ENCODE measurements at regions not wholly inside any gene's neighbourhood (a gene's known extent, or its start where the extent isn't known, plus 50 kb on each side); places are given as distances from the start of the nearest gene placed in this dataset.

- H3K4me1 Mint-ChIP-seq, result no peaks in the 10 kb centered on the region
- DNase-seq, result no peak
- H3K36me3 Mint-ChIP-seq (ENCODE audit: low read depth), result no peaks in the 10 kb centered on the region
- ChIA-PET CTCF (no interaction called here), POLR2A (no interaction called here)
- no peaks in the 10 kb centered on the region for H3K27me3 Mint-ChIP-seq
- no peak overlapping the region for H3K4me3 Mint-ChIP-seq
- H3K9me3 Mint-ChIP-seq, result no peaks in the 10 kb centered on the region
- H3K27ac Mint-ChIP-seq, result no peak overlapping the region
Measured at GRCh38 chr2:217260441-217261115, 400.7 kb upstream of the TNP1 start.

- Mint-ChIP-seq H3K27me3 (peaks cover 2% of the 10 kb centered on the region), H3K4me3 (no peak overlapping the region), H3K9me3 (no peaks in the 10 kb centered on the region), H3K27ac (no peak overlapping the region), H3K4me1 (no peaks in the 10 kb centered on the region), H3K36me3 (ENCODE audit: low read depth) (no peaks in the 10 kb centered on the region)
- DNase-seq, result no peak
- POLR2A ChIA-PET, result no interaction called here
- CTCF ChIA-PET, result no interaction called here
Measured at GRCh38 chr2:217258170-217258569, 398.3 kb upstream of the TNP1 start.

GRCh38 chr2:217256251-217256650 is 396.4 kb upstream of the TNP1 start:
- DNase-seq, result no peak
- no peaks in the 10 kb centered on the region for H3K9me3 Mint-ChIP-seq
- H3K4me3 Mint-ChIP-seq, result no peak overlapping the region
- no peaks in the 10 kb centered on the region for H3K4me1 Mint-ChIP-seq
- POLR2A ChIA-PET, result no interaction called here
- CTCF ChIA-PET, result no interaction called here
- no peak overlapping the region for H3K27ac Mint-ChIP-seq
- H3K36me3 Mint-ChIP-seq (ENCODE audit: low read depth), result no peaks in the 10 kb centered on the region
- peaks cover 2% of the 10 kb centered on the region for H3K27me3 Mint-ChIP-seq

GRCh38 chr2:217254111-217254510 is 394.2 kb upstream of the TNP1 start:
- Mint-ChIP-seq H3K4me1 (no peaks in the 10 kb centered on the region), H3K27ac (no peak overlapping the region), H3K4me3 (no peak overlapping the region), H3K27me3 (peaks cover 2% of the 10 kb centered on the region), H3K9me3 (no peaks in the 10 kb centered on the region), H3K36me3 (ENCODE audit: low read depth) (no peaks in the 10 kb centered on the region)
- CTCF ChIA-PET, result no interaction called here
- no peak for DNase-seq
- POLR2A ChIA-PET, result no interaction called here

GRCh38 chr2:217252181-217252580 is 392.3 kb upstream of the TNP1 start:
- Mint-ChIP-seq H3K9me3 (no peaks in the 10 kb centered on the region), H3K4me3 (no peak overlapping the region), H3K27me3 (peaks cover 3% of the 10 kb centered on the region), H3K4me1 (no peaks in the 10 kb centered on the region), H3K36me3 (ENCODE audit: low read depth) (no peaks in the 10 kb centered on the region), H3K27ac (no peak overlapping the region)
- CTCF ChIA-PET, result no interaction called here
- POLR2A ChIA-PET, result no interaction called here
- DNase-seq, result no peak

- Mint-ChIP-seq H3K4me3 (no peak overlapping the region), H3K27ac (no peak overlapping the region), H3K4me1 (no peaks in the 10 kb centered on the region), H3K9me3 (no peaks in the 10 kb centered on the region), H3K27me3 (peaks cover 3% of the 10 kb centered on the region), H3K36me3 (ENCODE audit: low read depth) (no peaks in the 10 kb centered on the region)
- CTCF ChIA-PET, result no interaction called here
- POLR2A ChIA-PET, result no interaction called here
- no peak for DNase-seq
Measured at GRCh38 chr2:217250013-217250524, 390.2 kb upstream of the TNP1 start.

GRCh38 chr2:217249121-217250012 is 389.5 kb upstream of the TNP1 start:
- ChIA-PET POLR2A (no interaction called here), CTCF (no interaction called here)
- peaks cover 3% of the 10 kb centered on the region for H3K27me3 Mint-ChIP-seq
- H3K36me3 Mint-ChIP-seq (ENCODE audit: low read depth), result no peaks in the 10 kb centered on the region
- H3K4me3 Mint-ChIP-seq, result no peak overlapping the region
- no peaks in the 10 kb centered on the region for H3K4me1 Mint-ChIP-seq
- H3K9me3 Mint-ChIP-seq, result no peaks in the 10 kb centered on the region
- no peak for DNase-seq
- H3K27ac Mint-ChIP-seq, result no peak overlapping the region

GRCh38 chr2:217248312-217248935 is 388.6 kb upstream of the TNP1 start:
- ChIA-PET CTCF (no interaction called here), POLR2A (no interaction called here)
- no peaks in the 10 kb centered on the region for H3K4me1 Mint-ChIP-seq
- H3K27ac Mint-ChIP-seq, result no peak overlapping the region
- no peak overlapping the region for H3K4me3 Mint-ChIP-seq
- DNase-seq, result no peak
- peaks cover 7% of the 10 kb centered on the region for H3K27me3 Mint-ChIP-seq
- H3K36me3 Mint-ChIP-seq (ENCODE audit: low read depth), result no peaks in the 10 kb centered on the region
- H3K9me3 Mint-ChIP-seq, result peaks cover 2% of the 10 kb centered on the region

GRCh38 chr2:217247476-217247875 is 387.6 kb upstream of the TNP1 start:
- no peaks in the 10 kb centered on the region for H3K4me1 Mint-ChIP-seq
- no peak overlapping the region for H3K27ac Mint-ChIP-seq
- H3K36me3 Mint-ChIP-seq (ENCODE audit: low read depth), result no peaks in the 10 kb centered on the region
- H3K27me3 Mint-ChIP-seq, result peaks cover 7% of the 10 kb centered on the region
- ChIA-PET CTCF (no interaction called here), POLR2A (no interaction called here)
- H3K4me3 Mint-ChIP-seq, result no peak overlapping the region
- DNase-seq, result no peak
- peaks cover 2% of the 10 kb centered on the region for H3K9me3 Mint-ChIP-seq

GRCh38 chr2:217246108-217246507 is 386.2 kb upstream of the TNP1 start:
- Mint-ChIP-seq H3K4me3 (no peak overlapping the region), H3K27me3 (peaks cover 7% of the 10 kb centered on the region), H3K9me3 (peaks cover 2% of the 10 kb centered on the region), H3K4me1 (no peaks in the 10 kb centered on the region), H3K36me3 (ENCODE audit: low read depth) (no peaks in the 10 kb centered on the region), H3K27ac (no peak overlapping the region)
- no peak for DNase-seq
- CTCF ChIA-PET, result no interaction called here
- POLR2A ChIA-PET, result no interaction called here

GRCh38 chr2:217244815-217245214 is 385.0 kb upstream of the TNP1 start:
- ChIA-PET CTCF (no interaction called here), POLR2A (no interaction called here)
- no peak for DNase-seq
- Mint-ChIP-seq H3K4me1 (no peaks in the 10 kb centered on the region), H3K27me3 (peaks cover 7% of the 10 kb centered on the region), H3K36me3 (ENCODE audit: low read depth) (no peaks in the 10 kb centered on the region), H3K9me3 (peaks cover 2% of the 10 kb centered on the region), H3K27ac (no peak overlapping the region), H3K4me3 (no peak overlapping the region)

- POLR2A ChIA-PET, result no interaction called here
- H3K36me3 Mint-ChIP-seq (ENCODE audit: low read depth), result no peaks in the 10 kb centered on the region
- H3K9me3 Mint-ChIP-seq, result peaks cover 2% of the 10 kb centered on the region
- no peaks in the 10 kb centered on the region for H3K4me1 Mint-ChIP-seq
- H3K27me3 Mint-ChIP-seq, result peaks cover 11% of the 10 kb centered on the region
- H3K27ac Mint-ChIP-seq, result no peak overlapping the region
- CTCF ChIA-PET, result no interaction called here
- no peak for DNase-seq
- no peak overlapping the region for H3K4me3 Mint-ChIP-seq
Measured at GRCh38 chr2:217242947-217243346, 383.1 kb upstream of the TNP1 start.

- Mint-ChIP-seq H3K27ac (no peak overlapping the region), H3K4me3 (no peak overlapping the region), H3K4me1 (no peaks in the 10 kb centered on the region), H3K27me3 (peaks cover 20% of the 10 kb centered on the region), H3K9me3 (peaks cover 4% of the 10 kb centered on the region), H3K36me3 (ENCODE audit: low read depth) (peaks cover 2% of the 10 kb centered on the region)
- ChIA-PET CTCF (interaction anchor here (0.6 to 1.2 kb wide), 2 partner anchors 8 to 47 kb away, joined by 3 to 4 read pairs; no protein-coding TSS in a partner anchor), POLR2A (no interaction called here)
- no peak for DNase-seq
Measured at GRCh38 chr2:217231724-217232123, 371.9 kb upstream of the TNP1 start.

Data from activated CD4-positive, alpha-beta memory T cell treated with anti-CD3 and anti-CD28 coated beads, Interleukin-2, amount 10 ng/mL, durations not matched to agents 7 days and 5 days (primary cell).